OCI-LY1 (cell line): ENCODE measurements at regions not wholly inside any gene's neighbourhood (a gene's known extent, or its start where the extent isn't known, plus 50 kb on each side); places are given as distances from the start of the nearest gene placed in this dataset.
"Not testable (repeated sequence)": the region's sequence is repeated elsewhere in the genome, so short reads cannot be mapped to it uniquely, and the experiment has no call there.

Source experiments
- H2AFZ ChIP-seq: fragments of 200-600 bp; sonication (generic), shearing (Covaris generic); 2 replicates; pipeline ENCODE4 v1.6.0; 2014; ENCODE audit warnings: antibody characterized with exemption, mild to moderate bottlenecking, low read length
- H3F3A ChIP-seq: fragments of 200-600 bp; sonication (generic), shearing (Covaris generic); 2 replicates; pipeline ENCODE4 v1.6.0; 2014; ENCODE audit warnings: mild to moderate bottlenecking, antibody characterized with exemption, low read length, moderate library complexity; ENCODE audit not compliant: insufficient read depth
- H3K27ac ChIP-seq: fragments of 200-600 bp; sonication (generic); 2 replicates; pipeline ENCODE4 v1.5.1; 2014; ENCODE audit warnings: low read length, mixed run types, mild to moderate bottlenecking, low read depth; ENCODE audit not compliant: poor library complexity, severe bottlenecking
- H3K27me3 ChIP-seq: fragments of 200-600 bp; sonication (generic); 2 replicates; pipeline ENCODE4 v1.6.0; 2014; ENCODE audit warnings: antibody characterized with exemption, mild to moderate bottlenecking, low read length, moderate library complexity; ENCODE audit not compliant: insufficient read depth
- H3K36me3 ChIP-seq: fragments of 200-600 bp; sonication (generic); 2 replicates; pipeline ENCODE4 v1.6.1; 2014; ENCODE audit warnings: mild to moderate bottlenecking, antibody characterized with exemption, low read length, moderate library complexity, mixed read lengths; ENCODE audit not compliant: insufficient read depth
- H3K4me1 ChIP-seq: fragments of 200-600 bp; sonication (generic); 2 replicates; pipeline ENCODE4 v1.5.1; 2014; ENCODE audit warnings: mild to moderate bottlenecking, low read length, moderate library complexity; ENCODE audit not compliant: insufficient read depth, severe bottlenecking
- H3K4me2 ChIP-seq: fragments of 200-600 bp; sonication (generic), shearing (Covaris generic); 2 replicates; pipeline ENCODE4 v1.6.1; 2014; ENCODE audit warnings: low read length
- H3K4me3 ChIP-seq: fragments of 200-600 bp; sonication (generic); 2 replicates; pipeline ENCODE4 v1.5.1; 2014; ENCODE audit warnings: low read length, low read depth, mild to moderate bottlenecking, mixed read lengths; ENCODE audit not compliant: poor library complexity, severe bottlenecking
- H3K79me2 ChIP-seq: fragments of 200-600 bp; shearing (Covaris generic); 2 replicates; pipeline ENCODE4 v1.6.1; 2016; ENCODE audit warnings: mixed run types, low read length, mixed read lengths; ENCODE audit not compliant: insufficient read depth
- H3K9ac ChIP-seq: fragments of 200-600 bp; sonication (generic), shearing (Covaris generic); 2 replicates; pipeline ENCODE4 v1.6.1; 2014; ENCODE audit warnings: mild to moderate bottlenecking, low read length, mixed read lengths
- H3K9me2 ChIP-seq: fragments of 200-600 bp; sonication (generic), shearing (Covaris generic); 2 replicates; pipeline ENCODE4 v1.6.1; 2014; ENCODE audit warnings: low read depth, mild to moderate bottlenecking, low read length, mixed read lengths
- H3K9me3 ChIP-seq: fragments of 200-600 bp; shearing (Covaris generic); 2 replicates; pipeline ENCODE4 v1.6.1; 2014; ENCODE audit warnings: low read length, mixed read lengths
- H4K20me1 ChIP-seq: fragments of 200-600 bp; sonication (generic), shearing (Covaris generic); 2 replicates; pipeline ENCODE4 v1.6.0; 2016; ENCODE audit warnings: mild to moderate bottlenecking, low read length; ENCODE audit not compliant: insufficient read depth
- EZH2 ChIP-seq: fragments of 200-600 bp; sonication (generic), shearing (Covaris generic); IDR thresholded peaks from 2 replicates; pipeline ENCODE4 v1.8.0; 2017; ENCODE audit warnings: borderline replicate concordance, mixed run types, mild to moderate bottlenecking, antibody characterized with exemption, low read length, moderate library complexity, mixed read lengths
- TF ChIP-seq, protein P1 (sequence below): fragments of 200-600 bp; sonication (generic), shearing (Covaris generic); IDR thresholded peaks from 2 replicates; pipeline ENCODE4 v1.5.1; 2017; ENCODE audit warnings: mild to moderate bottlenecking, antibody characterized with exemption, low read length, moderate library complexity, mixed read lengths

GRCh38 chr2:209138079-209138478 lies 285.8 kb upstream of the MAP2 start:
- H3K9me2 ChIP-seq: no peaks in the 10 kb centered on the region
- no peaks in the 10 kb centered on the region for H3F3A ChIP-seq
- H4K20me1 ChIP-seq: no peaks in the 10 kb centered on the region
- no peaks in the 10 kb centered on the region for H3K4me1 ChIP-seq
- no peak overlapping the region for H3K9ac ChIP-seq
- H2AFZ ChIP-seq: no peak overlapping the region
- no peak overlapping the region for H3K27ac ChIP-seq
- H3K27me3 ChIP-seq: no peaks in the 10 kb centered on the region
- no peak overlapping the region for H3K4me2 ChIP-seq
- no peaks in the 10 kb centered on the region for H3K9me3 ChIP-seq
- H3K79me2 ChIP-seq: no peaks in the 10 kb centered on the region
- H3K36me3 ChIP-seq: no peaks in the 10 kb centered on the region
- no peak overlapping the region for H3K4me3 ChIP-seq
- TF ChIP-seq EZH2: no peak
- TF ChIP-seq, protein P1, sequence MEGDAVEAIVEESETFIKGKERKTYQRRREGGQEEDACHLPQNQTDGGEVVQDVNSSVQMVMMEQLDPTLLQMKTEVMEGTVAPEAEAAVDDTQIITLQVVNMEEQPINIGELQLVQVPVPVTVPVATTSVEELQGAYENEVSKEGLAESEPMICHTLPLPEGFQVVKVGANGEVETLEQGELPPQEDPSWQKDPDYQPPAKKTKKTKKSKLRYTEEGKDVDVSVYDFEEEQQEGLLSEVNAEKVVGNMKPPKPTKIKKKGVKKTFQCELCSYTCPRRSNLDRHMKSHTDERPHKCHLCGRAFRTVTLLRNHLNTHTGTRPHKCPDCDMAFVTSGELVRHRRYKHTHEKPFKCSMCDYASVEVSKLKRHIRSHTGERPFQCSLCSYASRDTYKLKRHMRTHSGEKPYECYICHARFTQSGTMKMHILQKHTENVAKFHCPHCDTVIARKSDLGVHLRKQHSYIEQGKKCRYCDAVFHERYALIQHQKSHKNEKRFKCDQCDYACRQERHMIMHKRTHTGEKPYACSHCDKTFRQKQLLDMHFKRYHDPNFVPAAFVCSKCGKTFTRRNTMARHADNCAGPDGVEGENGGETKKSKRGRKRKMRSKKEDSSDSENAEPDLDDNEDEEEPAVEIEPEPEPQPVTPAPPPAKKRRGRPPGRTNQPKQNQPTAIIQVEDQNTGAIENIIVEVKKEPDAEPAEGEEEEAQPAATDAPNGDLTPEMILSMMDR: no peak

- no peaks in the 10 kb centered on the region for H3K36me3 ChIP-seq
- TF ChIP-seq, protein P1: no peak
- TF ChIP-seq EZH2: no peak
- H3K9ac ChIP-seq: no peak overlapping the region
- no peaks in the 10 kb centered on the region for H3K4me1 ChIP-seq
- no peak overlapping the region for H3K4me3 ChIP-seq
- H3K27me3 ChIP-seq: no peaks in the 10 kb centered on the region
- H2AFZ ChIP-seq: no peak overlapping the region
- no peaks in the 10 kb centered on the region for H3K9me2 ChIP-seq
- no peaks in the 10 kb centered on the region for H3K9me3 ChIP-seq
- no peak overlapping the region for H3K27ac ChIP-seq
- no peaks in the 10 kb centered on the region for H4K20me1 ChIP-seq
- no peak overlapping the region for H3K4me2 ChIP-seq
- H3F3A ChIP-seq: no peaks in the 10 kb centered on the region
- H3K79me2 ChIP-seq: no peaks in the 10 kb centered on the region
These were observed 282.7 kb upstream of the MAP2 start for GRCh38 chr2:209141142-209141541.

DNA sequence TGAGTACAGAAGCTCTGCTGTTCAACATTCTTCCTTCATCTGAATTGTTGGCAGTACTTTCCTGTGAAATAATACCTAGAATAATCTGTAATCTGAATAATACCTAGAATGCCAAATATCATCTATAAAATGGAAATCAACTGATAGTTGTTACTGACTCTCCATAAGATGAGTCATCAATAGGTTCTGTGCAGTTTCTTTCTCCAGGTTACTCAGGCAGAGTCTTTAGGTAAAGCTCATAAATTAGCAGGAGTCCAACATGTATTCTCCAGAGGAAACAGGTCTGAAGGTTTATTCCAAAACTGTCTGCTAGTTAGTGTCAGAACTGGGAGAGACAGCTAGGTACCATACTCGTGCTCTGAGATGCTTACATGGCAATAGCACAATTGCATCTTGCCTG lies 282.0 kb upstream of the MAP2 start:
- no peak overlapping the region for H3K4me2 ChIP-seq
- no peak for TF ChIP-seq EZH2
- TF ChIP-seq, protein P1: no peak
- no peaks in the 10 kb centered on the region for H3K4me1 ChIP-seq

DNA sequence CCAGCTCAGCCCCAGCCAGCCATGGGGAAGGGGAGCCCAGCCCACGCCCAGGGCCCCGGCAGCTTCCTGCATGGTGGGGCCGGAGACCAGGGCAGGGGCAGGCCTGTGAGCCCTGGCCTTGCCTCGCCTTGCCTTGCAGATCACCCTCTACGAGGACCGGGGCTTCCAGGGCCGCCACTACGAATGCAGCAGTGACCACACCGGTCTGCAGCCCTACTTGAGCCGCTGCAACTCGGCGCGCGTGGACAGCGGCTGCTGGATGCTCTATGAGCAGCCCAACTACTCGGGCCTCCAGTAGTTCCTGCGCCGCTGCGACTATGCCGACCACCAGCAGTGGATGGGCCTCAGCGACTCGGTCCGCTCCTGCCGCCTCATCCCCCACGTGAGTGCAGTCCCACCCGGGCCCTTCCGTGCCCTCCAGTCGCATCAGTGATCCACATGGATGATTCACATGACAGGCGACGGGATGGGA lies 278.6 kb upstream of the MAP2 start:
- H2AFZ ChIP-seq, H3K4me2 ChIP-seq, H3K79me2 ChIP-seq, H3K36me3 ChIP-seq, H3K4me3 ChIP-seq, H3K27me3 ChIP-seq, H3K27ac ChIP-seq, H3K9me3 ChIP-seq, H4K20me1 ChIP-seq, H3F3A ChIP-seq, H3K9ac ChIP-seq, H3K4me1 ChIP-seq, H3K9me2 ChIP-seq: not testable (repeated sequence)

More for the DNA sequence above, 282.0 kb upstream of the MAP2 start:
- H3K36me3 ChIP-seq: no peaks in the 10 kb centered on the region
- H3K79me2 ChIP-seq: no peaks in the 10 kb centered on the region
- no peaks in the 10 kb centered on the region for H3K9me2 ChIP-seq
- H4K20me1 ChIP-seq: no peaks in the 10 kb centered on the region
- H3K27ac ChIP-seq: no peak overlapping the region
- no peaks in the 10 kb centered on the region for H3F3A ChIP-seq
- no peaks in the 10 kb centered on the region for H3K9me3 ChIP-seq
- no peak overlapping the region for H3K4me3 ChIP-seq
- no peak overlapping the region for H3K9ac ChIP-seq
- H2AFZ ChIP-seq: no peak overlapping the region
- no peaks in the 10 kb centered on the region for H3K27me3 ChIP-seq
